ENCODE measurements at regions not wholly inside any gene's neighbourhood (a gene's known extent, or its start where the extent isn't known, plus 50 kb on each side); places are given as distances from the start of the nearest gene placed in this dataset.

DNA sequence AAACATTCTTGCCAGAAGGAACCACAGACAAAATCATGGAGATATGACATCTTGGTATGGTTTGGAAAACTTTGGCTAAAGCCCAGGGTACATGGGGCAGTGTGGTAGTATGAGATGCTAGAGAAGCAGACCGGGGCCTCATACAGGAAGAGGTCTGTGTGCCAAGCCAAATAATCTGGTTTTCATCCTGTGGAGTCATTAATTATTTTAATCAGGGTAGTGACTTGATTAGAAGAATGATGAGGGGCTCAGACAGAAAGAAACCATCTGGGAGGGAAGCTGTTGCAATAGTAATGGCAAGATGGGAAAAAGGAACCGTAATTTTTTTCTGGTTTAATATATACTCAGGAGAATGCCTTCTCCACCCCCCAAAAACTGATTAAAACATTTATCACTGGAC lies 318.0 kb downstream of the BRINP2 start:
- Histone ChIP-seq H3K9ac (ENCODE audit: low read depth, low read length, poor library complexity) (no peak overlapping the region), H3K4me1 (ENCODE audit: control insufficient read depth in 2 of 2, insufficient read depth in 1 of 2, low read depth in 1 of 2, low read length in 2 of 2) (peaks cover 0 to 4% of the 10 kb centered on the region in 2 donors), H3K36me3 (replicated peaks in 1 of 2; ENCODE audit: control insufficient read depth in 2 of 2, insufficient read depth in 2 of 2, low read length in 2 of 2) (no peaks in the 10 kb centered on the region), H2AK5ac (ENCODE audit: low read depth, low read length) (no peak overlapping the region), H4K91ac (ENCODE audit: low read depth, low read length, poor library complexity) (no peak overlapping the region), H3K18ac (ENCODE audit: low read length) (no peak overlapping the region), H3K23ac (ENCODE audit: low read depth, low read length, poor library complexity) (no peak overlapping the region), H2BK15ac (ENCODE audit: low read length) (no peak overlapping the region), H3K9me3 (replicated peaks in 1 of 2; ENCODE audit: control insufficient read depth in 2 of 2, insufficient read depth in 1 of 2, low read depth in 1 of 2, low read length in 2 of 2) (no peaks in the 10 kb centered on the region), H3K4ac (ENCODE audit: low read length) (no peak overlapping the region), H2AFZ (ENCODE audit: low read length) (no peak overlapping the region), H3K27me3 (ENCODE audit: control insufficient read depth in 3 of 3, insufficient read depth in 3 of 3, low read depth in 1 of 3, low read length in 3 of 3) (no peaks in the 10 kb centered on the region), H4K8ac (ENCODE audit: low read depth, low read length) (no peak overlapping the region), H2BK5ac (ENCODE audit: low read length) (no peak overlapping the region), H3K14ac (ENCODE audit: low read length) (no peak overlapping the region), H3K4me2 (ENCODE audit: insufficient read depth, low read length, poor library complexity, severe bottlenecking) (no peak overlapping the region), H3K4me3 (ENCODE audit: low read length in 2 of 2) (no peak overlapping the region), H3K79me1 (ENCODE audit: low read depth, low read length) (no peaks in the 10 kb centered on the region), H2BK12ac (ENCODE audit: low read length) (no peak overlapping the region), H3K27ac (replicated peaks; ENCODE audit: low read length) (no peak overlapping the region), H2BK120ac (ENCODE audit: low read depth, low read length) (no peak overlapping the region)
- no peak for DNase-seq (ENCODE audit: low spot score)
- no CpG with 5 or more reads among the region's 2 CpGs for WGBS, 2 donors (ENCODE audit: extremely low coverage in 2 of 2, insufficient read length in 2 of 2, insufficient replicate concordance in 1 of 2)

DNA sequence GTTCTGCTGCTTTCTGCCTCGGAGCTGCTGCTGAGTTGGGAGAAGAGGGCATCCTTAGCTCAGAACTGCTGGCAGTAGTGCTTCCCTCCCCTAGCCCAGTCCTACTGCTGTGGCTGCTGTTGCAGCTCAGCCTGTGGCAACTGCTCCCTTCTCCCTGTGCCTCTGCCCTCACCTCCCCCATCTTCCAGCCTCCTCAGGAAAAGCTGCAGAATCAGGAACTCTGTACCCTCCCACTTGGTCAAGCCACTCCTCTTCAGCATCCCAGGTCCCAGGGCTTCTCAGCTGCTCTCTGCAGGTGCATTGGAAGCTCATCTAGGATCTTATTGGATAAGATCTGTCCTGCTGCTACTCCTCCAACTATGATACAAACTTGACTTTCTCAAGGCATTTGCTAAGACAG lies 316.7 kb downstream of the BRINP2 start:
- H3K9me3 ChIP-seq (replicated peaks in 1 of 2; ENCODE audit: control insufficient read depth in 2 of 2, insufficient read depth in 1 of 2, low read depth in 1 of 2, low read length in 2 of 2) = no peaks in the 10 kb centered on the region
- H3K27me3 ChIP-seq (ENCODE audit: control insufficient read depth in 3 of 3, insufficient read depth in 3 of 3, low read depth in 1 of 3, low read length in 3 of 3) = no peaks in the 10 kb centered on the region
- H3K18ac ChIP-seq (ENCODE audit: low read length) = no peak overlapping the region
- H3K36me3 ChIP-seq (replicated peaks in 1 of 2; ENCODE audit: control insufficient read depth in 2 of 2, insufficient read depth in 2 of 2, low read length in 2 of 2) = no peaks in the 10 kb centered on the region
- no peak overlapping the region for H2BK15ac ChIP-seq (ENCODE audit: low read length)
- H3K9ac ChIP-seq (ENCODE audit: low read depth, low read length, poor library complexity) = no peak overlapping the region
- H3K23ac ChIP-seq (ENCODE audit: low read depth, low read length, poor library complexity) = no peak overlapping the region
- no peak overlapping the region for H4K8ac ChIP-seq (ENCODE audit: low read depth, low read length)
- no peak overlapping the region for H2AFZ ChIP-seq (ENCODE audit: low read length)
- DNase-seq (ENCODE audit: low spot score) = no peak
- H3K4ac ChIP-seq (ENCODE audit: low read length) = no peak overlapping the region
- H3K4me2 ChIP-seq (ENCODE audit: insufficient read depth, low read length, poor library complexity, severe bottlenecking) = no peak overlapping the region
- H3K14ac ChIP-seq (ENCODE audit: low read length) = no peak overlapping the region
- H3K27ac ChIP-seq (replicated peaks; ENCODE audit: low read length) = no peak overlapping the region
- peaks cover 0 to 4% of the 10 kb centered on the region in 2 donors for H3K4me1 ChIP-seq (ENCODE audit: control insufficient read depth in 2 of 2, insufficient read depth in 1 of 2, low read depth in 1 of 2, low read length in 2 of 2)
- no peak overlapping the region for H3K4me3 ChIP-seq (ENCODE audit: low read length in 2 of 2)
- H2BK12ac ChIP-seq (ENCODE audit: low read length) = no peak overlapping the region
- H2AK5ac ChIP-seq (ENCODE audit: low read depth, low read length) = no peak overlapping the region
- H2BK120ac ChIP-seq (ENCODE audit: low read depth, low read length) = no peak overlapping the region
- no peaks in the 10 kb centered on the region for H3K79me1 ChIP-seq (ENCODE audit: low read depth, low read length)
- H2BK5ac ChIP-seq (ENCODE audit: low read length) = no peak overlapping the region
- H4K91ac ChIP-seq (ENCODE audit: low read depth, low read length, poor library complexity) = no peak overlapping the region
- no CpG with 5 or more reads among the region's 1 CpG for WGBS, 2 donors (ENCODE audit: extremely low coverage in 2 of 2, insufficient read length in 2 of 2, insufficient replicate concordance in 1 of 2)

DNA sequence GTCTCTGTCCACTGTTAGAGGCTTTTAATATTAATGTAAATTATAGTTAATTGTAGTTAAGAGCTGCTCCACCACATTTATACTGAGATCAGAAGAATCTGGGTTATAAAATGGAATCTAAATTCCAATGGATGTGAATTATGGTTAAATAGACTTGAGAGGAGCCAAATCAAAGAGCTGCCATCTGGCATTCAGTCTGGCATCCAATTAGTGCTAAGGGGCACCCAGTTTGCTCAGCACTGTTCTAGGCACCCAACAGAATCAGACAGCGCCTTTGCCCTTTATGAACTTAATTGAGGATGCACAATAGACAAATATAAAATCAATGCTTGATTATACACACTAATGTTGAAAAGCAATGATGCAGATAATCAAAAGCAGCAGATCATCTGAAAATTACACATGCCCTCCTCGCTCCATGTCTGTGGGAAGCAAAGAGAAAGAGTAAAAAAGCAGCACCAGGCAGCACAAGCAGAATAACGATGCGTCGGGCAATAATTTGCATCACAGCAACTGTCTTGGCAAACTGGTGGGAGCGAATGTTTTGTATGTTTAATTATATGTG lies 310.1 kb downstream of the BRINP2 start:
- Histone ChIP-seq H3K4me1 (ENCODE audit: control insufficient read depth in 2 of 2, insufficient read depth in 1 of 2, low read depth in 1 of 2, low read length in 2 of 2) (peaks cover 0 to 8% of the 10 kb centered on the region in 2 donors), H4K8ac (ENCODE audit: low read depth, low read length) (no peak overlapping the region), H3K79me1 (ENCODE audit: low read depth, low read length) (no peaks in the 10 kb centered on the region)

DNA sequence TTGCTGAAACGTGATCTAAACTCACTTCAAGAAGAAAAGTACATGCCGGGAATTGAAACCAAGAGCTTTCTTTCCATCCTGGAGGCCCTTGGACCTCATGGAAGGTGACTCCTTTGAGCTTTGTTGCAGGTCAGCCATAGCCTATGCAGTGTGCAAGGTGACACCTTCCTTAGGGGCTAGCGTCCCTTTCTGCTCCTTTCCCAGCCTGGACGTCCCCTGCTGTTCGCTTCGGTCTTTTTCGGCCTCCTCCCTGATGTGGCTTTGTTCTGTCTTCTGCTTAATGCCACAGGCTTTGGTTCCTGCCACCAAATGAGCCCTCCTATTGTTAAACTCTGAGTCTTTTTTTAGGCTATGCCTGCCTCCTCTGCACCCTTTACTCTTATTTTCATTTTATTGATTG lies 308.8 kb downstream of the BRINP2 start:
- no peak overlapping the region for H3K4ac ChIP-seq (ENCODE audit: low read length)
- DNase-seq (ENCODE audit: low spot score) = no peak
- H3K14ac ChIP-seq (ENCODE audit: low read length) = no peak overlapping the region
- no peak overlapping the region for H2AFZ ChIP-seq (ENCODE audit: low read length)
- no peak overlapping the region for H3K4me2 ChIP-seq (ENCODE audit: insufficient read depth, low read length, poor library complexity, severe bottlenecking)
- no peak overlapping the region for H3K18ac ChIP-seq (ENCODE audit: low read length)
- no peaks in the 10 kb centered on the region for H3K79me1 ChIP-seq (ENCODE audit: low read depth, low read length)
- peaks cover 0 to 4% (median 0%) of the 10 kb centered on the region in 3 experiments for H3K27me3 ChIP-seq (ENCODE audit: control insufficient read depth in 3 of 3, insufficient read depth in 3 of 3, low read depth in 1 of 3, low read length in 3 of 3)
- H3K9ac ChIP-seq (ENCODE audit: low read depth, low read length, poor library complexity) = no peak overlapping the region
- WGBS, 2 donors (ENCODE audit: extremely low coverage in 2 of 2, insufficient read length in 2 of 2, insufficient replicate concordance in 1 of 2) = no CpG with 5 or more reads among the region's 7 CpGs
- no peak overlapping the region for H3K27ac ChIP-seq (replicated peaks; ENCODE audit: low read length)
- no peak overlapping the region for H3K4me3 ChIP-seq (ENCODE audit: low read length in 2 of 2)
- no peak overlapping the region for H2BK12ac ChIP-seq (ENCODE audit: low read length)
- no peak overlapping the region for H2BK15ac ChIP-seq (ENCODE audit: low read length)
- H4K91ac ChIP-seq (ENCODE audit: low read depth, low read length, poor library complexity) = no peak overlapping the region
- H3K23ac ChIP-seq (ENCODE audit: low read depth, low read length, poor library complexity) = no peak overlapping the region
- no peak overlapping the region for H2AK5ac ChIP-seq (ENCODE audit: low read depth, low read length)
- H2BK5ac ChIP-seq (ENCODE audit: low read length) = no peak overlapping the region
- H3K36me3 ChIP-seq (replicated peaks in 1 of 2; ENCODE audit: control insufficient read depth in 2 of 2, insufficient read depth in 2 of 2, low read length in 2 of 2) = no peaks in the 10 kb centered on the region
- H2BK120ac ChIP-seq (ENCODE audit: low read depth, low read length) = no peak overlapping the region
- no peaks in the 10 kb centered on the region for H3K9me3 ChIP-seq (replicated peaks in 1 of 2; ENCODE audit: control insufficient read depth in 2 of 2, insufficient read depth in 1 of 2, low read depth in 1 of 2, low read length in 2 of 2)
- no peak overlapping the region for H4K8ac ChIP-seq (ENCODE audit: low read depth, low read length)
- H3K4me1 ChIP-seq (ENCODE audit: control insufficient read depth in 2 of 2, insufficient read depth in 1 of 2, low read depth in 1 of 2, low read length in 2 of 2) = peaks cover 0 to 8% of the 10 kb centered on the region in 2 donors

More for the DNA sequence above, 310.1 kb downstream of the BRINP2 start:
- Histone ChIP-seq H3K9me3 (replicated peaks in 1 of 2; ENCODE audit: control insufficient read depth in 2 of 2, insufficient read depth in 1 of 2, low read depth in 1 of 2, low read length in 2 of 2) (no peaks in the 10 kb centered on the region), H2AK5ac (ENCODE audit: low read depth, low read length) (no peak overlapping the region), H3K4me3 (ENCODE audit: low read length in 2 of 2) (no peak overlapping the region), H2BK12ac (ENCODE audit: low read length) (no peak overlapping the region), H3K18ac (ENCODE audit: low read length) (no peak overlapping the region), H3K27me3 (ENCODE audit: control insufficient read depth in 3 of 3, insufficient read depth in 3 of 3, low read depth in 1 of 3, low read length in 3 of 3) (peaks cover 0 to 4% (median 0%) of the 10 kb centered on the region in 3 experiments), H2BK15ac (ENCODE audit: low read length) (no peak overlapping the region), H2BK120ac (ENCODE audit: low read depth, low read length) (no peak overlapping the region), H3K27ac (replicated peaks; ENCODE audit: low read length) (no peak overlapping the region), H2AFZ (ENCODE audit: low read length) (no peak overlapping the region), H3K4me2 (ENCODE audit: insufficient read depth, low read length, poor library complexity, severe bottlenecking) (no peak overlapping the region), H3K36me3 (replicated peaks in 1 of 2; ENCODE audit: control insufficient read depth in 2 of 2, insufficient read depth in 2 of 2, low read length in 2 of 2) (no peaks in the 10 kb centered on the region), H3K14ac (ENCODE audit: low read length) (no peak overlapping the region), H2BK5ac (ENCODE audit: low read length) (no peak overlapping the region), H4K91ac (ENCODE audit: low read depth, low read length, poor library complexity) (no peak overlapping the region), H3K4ac (ENCODE audit: low read length) (no peak overlapping the region), H3K23ac (ENCODE audit: low read depth, low read length, poor library complexity) (no peak overlapping the region), H3K9ac (ENCODE audit: low read depth, low read length, poor library complexity) (no peak overlapping the region)
- no peak for DNase-seq (ENCODE audit: low spot score)
- 100% methylated on average over 1 of the region's 6 CpGs for WGBS, 2 donors (ENCODE audit: extremely low coverage in 2 of 2, insufficient read length in 2 of 2, insufficient replicate concordance in 1 of 2)

Measured in neuronal stem cell (in vitro differentiated cells).